GM20431 (cell line): ENCODE measurements at regions not wholly inside any gene's neighbourhood (a gene's known extent, or its start where the extent isn't known, plus 50 kb on each side); places are given as distances from the start of the nearest gene placed in this dataset.
"Not testable (repeated sequence)": the region's sequence is repeated elsewhere in the genome, so short reads cannot be mapped to it uniquely, and the experiment has no call there.

Experiments
- in situ Hi-C: fragments of 300-500 bp; cut with MseI, MboI; formaldehyde crosslinking; loops from one replicate; pipeline ENCODE4 v1.15.0; 2020; ENCODE audit warnings: low sequenced_read_pairs; ENCODE audit not compliant: unreplicated experiment

DNA sequence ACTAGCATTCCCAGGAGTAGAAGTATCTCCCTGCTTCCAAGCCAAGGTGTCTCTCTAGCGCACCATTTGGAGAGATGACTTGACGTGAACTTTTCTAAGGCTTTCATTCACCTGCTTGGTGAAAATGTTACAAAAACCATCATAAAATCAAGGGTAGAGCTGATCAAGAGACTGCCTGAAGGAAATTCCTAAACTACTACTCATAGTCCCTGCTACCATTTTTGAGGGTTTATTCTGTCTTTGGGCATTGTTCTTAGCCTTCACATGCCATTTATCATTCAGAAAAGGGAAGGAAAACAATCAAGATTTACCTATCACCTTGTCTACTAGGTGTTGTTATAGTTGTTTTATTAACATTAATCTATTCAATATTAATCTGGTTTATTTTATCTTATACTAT lies 525.8 kb downstream of the NTRK3 start:
- in situ Hi-C loops: no loop called here

GRCh38 chr15:87728998-87729397 lies 527.5 kb downstream of the NTRK3 start:
- in situ Hi-C loops: no loop called here

DNA sequence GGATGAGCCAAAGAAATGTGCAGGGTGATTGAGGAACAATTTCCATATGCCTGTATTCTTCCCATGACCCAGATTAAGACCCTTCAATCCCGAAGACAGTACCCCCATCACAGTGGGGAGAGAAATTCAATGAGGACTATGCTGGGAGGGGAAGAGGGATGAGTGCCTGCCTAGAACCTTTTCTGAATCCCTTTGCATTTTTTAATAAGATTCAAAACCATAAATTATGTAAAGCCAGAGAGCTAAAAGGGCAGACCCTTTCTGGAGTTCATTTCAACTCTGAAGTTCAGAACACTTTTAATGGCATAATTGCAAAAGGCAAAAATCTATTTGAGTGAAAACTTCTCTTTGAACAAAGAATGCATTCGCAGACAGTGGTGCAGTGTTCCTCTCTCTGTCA lies 529.5 kb downstream of the NTRK3 start:
- in situ Hi-C loops: no loop called here

DNA sequence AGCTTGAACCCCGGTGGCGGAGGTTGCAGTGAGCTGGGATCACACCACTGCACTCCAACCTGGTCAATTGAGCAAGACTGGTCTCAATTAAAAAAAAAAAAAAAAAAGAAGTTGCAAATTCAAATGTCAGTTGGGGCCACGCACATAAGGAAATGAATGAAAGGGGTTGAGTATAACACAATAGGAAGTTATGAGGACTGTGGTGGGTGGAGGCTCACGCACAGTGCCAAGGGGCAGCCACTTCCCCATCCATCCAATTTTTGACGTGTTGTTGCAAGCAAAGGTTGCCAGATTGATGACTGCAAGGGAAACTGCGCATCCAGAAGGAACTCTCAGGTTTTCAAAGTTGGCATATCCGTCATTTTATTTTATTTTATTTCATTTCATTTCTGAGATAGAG lies 532.2 kb downstream of the NTRK3 start:
- in situ Hi-C loops: no loop called here

GRCh38 chr15:87722941-87723691 lies 533.4 kb downstream of the NTRK3 start:
- in situ Hi-C loops: no loop called here

GRCh38 chr15:87720235-87720634 lies 536.3 kb downstream of the NTRK3 start:
- in situ Hi-C loops: no loop called here

DNA sequence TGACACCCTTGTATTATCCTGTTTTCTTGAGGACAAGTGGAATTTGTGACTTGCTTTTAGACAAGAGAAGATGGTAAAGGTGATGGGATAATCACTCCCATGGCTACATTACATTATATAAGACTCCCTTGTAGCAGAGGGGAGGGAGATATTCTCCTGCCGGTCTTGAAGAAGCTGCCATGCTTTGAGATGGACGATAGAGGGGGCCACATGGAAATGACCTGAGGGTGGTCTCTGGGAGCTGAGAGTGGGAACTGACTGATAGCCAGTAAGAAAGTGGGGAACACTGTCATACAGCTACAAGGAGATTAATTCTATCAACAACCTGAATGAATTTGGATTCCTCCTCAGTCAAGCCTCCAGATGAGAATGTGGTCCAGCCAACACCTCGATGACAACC lies 540.1 kb downstream of the NTRK3 start:
- in situ Hi-C loops: no loop called here

GRCh38 chr15:87715252-87715651 lies 541.3 kb downstream of the NTRK3 start:
- in situ Hi-C loops: no loop called here

GRCh38 chr15:87713475-87713879 lies 543.1 kb downstream of the NTRK3 start:
- in situ Hi-C loops: no loop called here

GRCh38 chr15:87712211-87712610 lies 544.3 kb downstream of the NTRK3 start:
- in situ Hi-C loops: no loop called here

GRCh38 chr15:87711026-87711425 lies 545.5 kb downstream of the NTRK3 start:
- in situ Hi-C loops: no loop called here

- in situ Hi-C loops: no loop called here
These were observed 546.1 kb downstream of the NTRK3 start for GRCh38 chr15:87710406-87710805.

GRCh38 chr15:87707566-87708130 lies 548.9 kb downstream of the NTRK3 start:
- in situ Hi-C loops: no loop called here

DNA sequence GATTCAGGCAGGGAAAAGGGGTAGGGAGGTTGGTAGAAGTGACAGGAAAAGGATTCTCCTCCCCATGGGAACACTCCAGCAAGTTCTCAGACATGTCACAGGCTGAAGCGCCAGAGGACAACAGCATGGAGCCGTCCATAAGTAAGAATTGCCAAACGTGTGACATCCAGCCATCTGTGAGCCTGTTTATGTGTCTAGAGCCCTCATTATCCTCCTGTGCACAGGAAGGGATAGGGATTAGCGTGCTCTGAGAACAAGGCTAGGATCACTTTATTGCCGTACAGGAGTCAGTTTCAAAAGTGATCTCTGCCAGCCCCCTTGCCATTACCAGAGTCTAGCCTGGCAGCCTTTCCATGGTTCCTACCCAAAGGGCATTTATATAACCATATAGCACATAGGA lies 549.5 kb downstream of the NTRK3 start:
- in situ Hi-C loops: no loop called here

DNA sequence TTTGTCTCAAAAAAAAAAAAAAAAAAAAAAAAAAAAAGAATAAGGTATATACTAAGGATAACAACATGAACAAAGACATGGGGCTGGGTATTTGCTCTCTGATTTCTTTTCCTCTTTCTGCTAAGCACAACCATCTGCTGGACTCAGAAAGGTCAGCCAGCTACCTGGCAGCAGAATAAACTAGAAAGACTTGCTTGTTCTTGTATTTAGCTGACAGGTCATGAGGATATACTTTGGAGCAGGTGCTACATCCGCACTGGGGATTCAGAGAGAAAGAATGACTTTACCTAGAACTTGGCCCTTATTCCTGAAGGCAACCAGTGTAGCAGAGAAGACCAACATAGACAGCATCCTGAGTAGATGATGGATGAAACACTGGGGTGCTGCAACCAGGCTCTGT lies 550.5 kb downstream of the NTRK3 start:
- in situ Hi-C loops: no loop called here

GRCh38 chr15:87704276-87704675 lies 552.3 kb downstream of the NTRK3 start:
- in situ Hi-C loops: no loop called here

DNA sequence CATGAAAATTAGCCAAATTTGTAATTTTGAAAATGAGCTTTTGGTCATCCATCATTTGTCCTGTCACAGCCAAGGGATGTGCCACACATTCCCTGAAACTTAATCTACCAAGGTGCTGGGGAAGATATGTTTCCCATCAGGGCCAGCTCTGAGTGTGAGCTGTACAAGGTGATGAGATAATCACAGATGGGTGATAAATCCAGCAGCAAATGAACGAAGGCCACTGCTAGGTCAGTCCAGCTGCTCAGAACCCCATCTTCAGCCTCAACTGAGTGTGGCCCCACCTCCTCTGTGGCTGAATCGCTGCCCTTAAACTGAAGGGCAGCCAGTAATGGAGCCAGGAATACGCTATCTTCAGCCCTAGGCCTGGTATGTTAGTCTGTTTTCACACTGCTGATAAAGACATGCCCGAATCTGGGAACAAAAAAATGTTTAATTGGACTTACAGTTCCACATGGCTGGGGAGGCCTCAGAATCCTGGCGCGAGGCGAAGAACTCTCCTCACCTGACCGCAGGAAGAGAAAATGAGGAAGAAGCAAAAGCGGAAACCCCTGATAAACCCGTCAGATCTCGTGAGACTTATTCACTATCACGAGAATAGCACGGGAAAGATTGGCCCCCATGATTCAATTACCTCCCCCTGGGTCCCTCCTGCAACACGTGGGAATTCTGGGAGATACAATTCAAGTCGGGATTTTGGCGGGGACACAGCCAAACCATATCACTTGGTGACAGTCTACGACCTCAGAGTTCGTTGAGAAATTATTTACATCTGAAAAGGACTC lies 553.0 kb downstream of the NTRK3 start:
- in situ Hi-C loops: no loop called here

- in situ Hi-C loops: no loop called here
These were observed 554.3 kb downstream of the NTRK3 start for GRCh38 chr15:87702270-87702669.

DNA sequence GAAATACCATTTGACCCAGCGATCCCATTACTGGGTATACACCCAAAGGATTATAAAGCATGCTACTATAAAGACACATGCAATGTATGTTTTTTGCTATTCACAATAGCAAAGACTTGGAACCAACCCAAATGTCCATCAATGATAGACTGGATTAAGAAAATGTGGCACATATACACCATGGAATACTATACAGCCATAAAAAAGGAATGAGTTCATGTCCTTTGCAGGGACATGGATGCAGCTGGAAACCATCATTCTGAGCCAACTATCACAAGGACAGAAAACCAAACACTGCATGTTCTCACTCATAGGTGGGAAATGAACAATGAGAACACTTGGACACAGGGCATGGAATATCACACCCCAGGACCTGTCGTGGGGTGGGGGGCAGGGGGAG lies 558.1 kb downstream of the NTRK3 start:
- in situ Hi-C loops: not testable (repeated sequence)

DNA sequence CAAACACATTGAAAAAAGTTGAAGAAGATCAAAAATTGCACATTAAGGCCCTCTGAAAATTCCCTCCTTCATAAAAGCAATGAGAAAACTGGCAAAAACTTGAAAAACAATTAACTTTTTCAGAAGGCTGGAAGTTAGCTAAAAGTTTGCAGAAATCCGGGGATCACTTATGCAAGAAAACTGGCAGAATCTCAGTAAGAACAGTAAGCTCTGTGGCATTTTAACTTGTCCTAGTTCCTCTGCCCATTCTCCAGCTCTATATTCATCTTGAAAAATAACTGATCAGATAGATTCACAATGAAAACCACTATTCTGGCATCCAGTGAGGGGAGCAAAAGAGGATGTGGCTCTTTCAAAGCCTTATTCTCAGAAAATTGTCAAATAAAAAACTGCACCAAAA lies 566.8 kb downstream of the NTRK3 start:
- in situ Hi-C loops: no loop called here

DNA sequence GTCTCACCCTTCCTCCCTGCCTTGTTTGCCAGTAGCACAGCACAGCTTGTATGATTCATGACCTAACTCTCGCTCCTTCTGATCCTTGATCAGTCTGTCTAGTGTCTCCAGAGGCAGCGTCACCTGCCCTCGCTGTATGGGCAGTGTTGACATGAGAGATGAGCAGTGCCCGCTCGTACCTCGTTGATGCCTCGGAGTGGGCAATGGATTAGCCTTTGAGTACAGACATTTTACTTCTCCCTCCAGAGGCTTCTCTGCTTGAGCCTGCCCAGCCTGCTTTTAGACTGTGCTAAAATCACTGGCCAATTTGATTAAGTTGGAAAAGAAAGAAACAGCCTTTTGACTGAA lies 569.0 kb downstream of the NTRK3 start:
- in situ Hi-C loops: no loop called here
